ENCODE measurements at regions not wholly inside any gene's neighbourhood (a gene's known extent, or its start where the extent isn't known, plus 50 kb on each side); places are given as distances from the start of the nearest gene placed in this dataset.

DNA sequence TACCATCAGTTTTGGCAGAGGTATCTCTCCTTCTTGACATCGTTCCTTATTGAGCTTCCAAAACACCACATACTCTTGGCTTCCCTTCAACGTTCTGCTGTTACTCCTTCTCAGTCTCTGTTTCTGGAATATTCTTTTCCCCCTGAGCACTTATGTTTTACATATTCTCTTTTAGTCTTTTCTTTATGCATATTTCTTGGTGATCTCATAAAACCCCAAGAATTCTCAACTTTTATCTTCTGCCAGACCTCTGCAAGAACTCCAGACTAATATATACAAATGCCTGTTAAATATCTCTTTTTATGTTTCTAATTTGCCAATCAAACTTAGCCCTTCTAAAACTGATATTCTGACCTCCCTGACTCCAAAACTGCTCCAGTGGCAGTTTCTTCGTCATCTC, 453.4 kb upstream of the CTNND2 start:
- H3K36me3 ChIP-seq (ENCODE audit: insufficient read depth, low read length) = no peaks in the 10 kb centered on the region
- H3K27ac ChIP-seq (ENCODE audit: low read depth, low read length) = no peak overlapping the region
- no peak overlapping the region for H2AFZ ChIP-seq (ENCODE audit: low read length, unreplicated experiment)
- H3K27me3 ChIP-seq (ENCODE audit: insufficient read depth, low read length) = no peaks in the 10 kb centered on the region
- H3K79me2 ChIP-seq (ENCODE audit: control insufficient read depth, insufficient read depth, low read length, unreplicated experiment) = no peaks in the 10 kb centered on the region
- H3K4me1 ChIP-seq (ENCODE audit: control insufficient read depth, insufficient read depth, low read length, unreplicated experiment) = no peaks in the 10 kb centered on the region
- H3K4me3 ChIP-seq (ENCODE audit: low read depth, low read length) = no peak overlapping the region

DNA sequence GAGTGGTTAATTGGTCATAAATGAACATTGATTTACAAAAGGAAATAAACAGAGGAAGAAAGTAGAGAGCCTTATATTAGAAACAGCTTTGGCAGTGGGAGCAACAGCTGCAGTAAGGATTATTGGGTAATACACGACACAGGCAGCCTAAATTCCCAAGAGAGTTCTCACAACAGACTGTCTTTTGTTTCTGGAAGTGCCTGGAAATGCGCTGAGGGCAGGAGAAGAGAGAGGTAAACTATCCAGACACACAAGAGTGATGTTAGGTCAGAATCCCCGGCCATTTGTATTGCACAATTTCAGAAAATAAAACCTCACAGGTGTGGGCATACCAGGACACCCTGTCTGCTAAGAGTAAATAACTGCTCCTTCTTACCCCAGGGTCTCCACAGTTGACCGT, 450.4 kb upstream of the CTNND2 start:
- H3K27me3 ChIP-seq (ENCODE audit: insufficient read depth, low read length) = no peaks in the 10 kb centered on the region

DNA sequence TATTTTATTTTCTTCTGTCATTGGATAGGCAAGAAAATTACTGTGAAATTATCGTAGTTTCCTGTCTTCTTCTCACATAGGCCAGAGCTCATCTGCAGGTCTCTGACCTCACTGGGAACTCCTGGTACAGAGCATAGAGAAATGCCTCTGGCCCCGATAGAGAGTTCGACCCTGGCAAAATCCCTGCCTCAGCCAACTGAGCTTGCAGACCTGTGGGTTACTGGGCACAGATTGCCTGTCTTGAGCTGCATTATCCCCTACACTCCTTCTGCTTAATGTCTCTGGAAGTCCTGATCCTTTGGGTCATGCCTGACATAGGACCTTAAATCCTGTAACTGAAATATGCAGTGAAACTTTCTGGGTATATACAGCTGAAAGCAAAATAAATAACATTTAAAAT, 439.3 kb upstream of the CTNND2 start:
- Histone ChIP-seq H3K4me1 (ENCODE audit: control insufficient read depth, insufficient read depth, low read length, unreplicated experiment) (no peaks in the 10 kb centered on the region), H3K79me2 (ENCODE audit: control insufficient read depth, insufficient read depth, low read length, unreplicated experiment) (no peaks in the 10 kb centered on the region), H2AFZ (ENCODE audit: low read length, unreplicated experiment) (no peak overlapping the region), H3K27ac (ENCODE audit: low read depth, low read length) (no peak overlapping the region), H3K4me3 (ENCODE audit: low read depth, low read length) (no peak overlapping the region), H3K27me3 (ENCODE audit: insufficient read depth, low read length) (no peaks in the 10 kb centered on the region), H3K36me3 (ENCODE audit: insufficient read depth, low read length) (no peaks in the 10 kb centered on the region)

More for the DNA sequence above, 450.4 kb upstream of the CTNND2 start:
- H3K36me3 ChIP-seq (ENCODE audit: insufficient read depth, low read length) = no peaks in the 10 kb centered on the region
- H3K27ac ChIP-seq (ENCODE audit: low read depth, low read length) = no peak overlapping the region
- H2AFZ ChIP-seq (ENCODE audit: low read length, unreplicated experiment) = no peak overlapping the region
- no peak overlapping the region for H3K4me3 ChIP-seq (ENCODE audit: low read depth, low read length)
- H3K4me1 ChIP-seq (ENCODE audit: control insufficient read depth, insufficient read depth, low read length, unreplicated experiment) = no peaks in the 10 kb centered on the region
- no peaks in the 10 kb centered on the region for H3K79me2 ChIP-seq (ENCODE audit: control insufficient read depth, insufficient read depth, low read length, unreplicated experiment)

- H3K79me2 ChIP-seq (ENCODE audit: control insufficient read depth, insufficient read depth, low read length, unreplicated experiment) = no peaks in the 10 kb centered on the region
- H3K4me3 ChIP-seq (ENCODE audit: low read depth, low read length) = no peak overlapping the region
- no peaks in the 10 kb centered on the region for H3K27me3 ChIP-seq (ENCODE audit: insufficient read depth, low read length)
- no peaks in the 10 kb centered on the region for H3K4me1 ChIP-seq (ENCODE audit: control insufficient read depth, insufficient read depth, low read length, unreplicated experiment)
- no peak overlapping the region for H3K27ac ChIP-seq (ENCODE audit: low read depth, low read length)
- no peaks in the 10 kb centered on the region for H3K36me3 ChIP-seq (ENCODE audit: insufficient read depth, low read length)
- H2AFZ ChIP-seq (ENCODE audit: low read length, unreplicated experiment) = no peak overlapping the region
Observed at GRCh38 chr5:12335938-12336337, 431.7 kb upstream of the CTNND2 start.

DNA sequence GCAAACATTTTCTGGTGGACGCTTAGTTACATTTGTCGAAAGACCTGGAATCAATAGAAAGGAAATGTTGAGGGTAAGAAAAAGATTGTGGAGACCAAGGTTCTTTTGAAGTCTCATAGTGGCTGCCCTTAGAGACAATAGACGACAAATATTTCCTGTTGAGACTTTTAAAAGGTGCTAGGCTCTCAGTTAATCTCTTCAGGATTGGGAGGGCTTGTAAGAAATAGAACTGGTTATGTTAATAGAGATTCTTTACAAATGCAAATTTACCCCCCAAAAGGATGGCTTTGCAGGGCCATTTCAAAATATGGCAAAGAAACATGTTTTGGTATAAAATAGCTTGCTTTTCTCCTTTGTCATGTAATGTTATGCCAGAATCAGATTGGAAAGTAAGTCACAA, 428.2 kb upstream of the CTNND2 start:
- Histone ChIP-seq H3K27ac (ENCODE audit: low read depth, low read length) (no peak overlapping the region), H2AFZ (ENCODE audit: low read length, unreplicated experiment) (no peak overlapping the region), H3K4me1 (ENCODE audit: control insufficient read depth, insufficient read depth, low read length, unreplicated experiment) (no peaks in the 10 kb centered on the region), H3K4me3 (ENCODE audit: low read depth, low read length) (no peak overlapping the region), H3K79me2 (ENCODE audit: control insufficient read depth, insufficient read depth, low read length, unreplicated experiment) (no peaks in the 10 kb centered on the region), H3K36me3 (ENCODE audit: insufficient read depth, low read length) (no peaks in the 10 kb centered on the region), H3K27me3 (ENCODE audit: insufficient read depth, low read length) (no peaks in the 10 kb centered on the region)

DNA sequence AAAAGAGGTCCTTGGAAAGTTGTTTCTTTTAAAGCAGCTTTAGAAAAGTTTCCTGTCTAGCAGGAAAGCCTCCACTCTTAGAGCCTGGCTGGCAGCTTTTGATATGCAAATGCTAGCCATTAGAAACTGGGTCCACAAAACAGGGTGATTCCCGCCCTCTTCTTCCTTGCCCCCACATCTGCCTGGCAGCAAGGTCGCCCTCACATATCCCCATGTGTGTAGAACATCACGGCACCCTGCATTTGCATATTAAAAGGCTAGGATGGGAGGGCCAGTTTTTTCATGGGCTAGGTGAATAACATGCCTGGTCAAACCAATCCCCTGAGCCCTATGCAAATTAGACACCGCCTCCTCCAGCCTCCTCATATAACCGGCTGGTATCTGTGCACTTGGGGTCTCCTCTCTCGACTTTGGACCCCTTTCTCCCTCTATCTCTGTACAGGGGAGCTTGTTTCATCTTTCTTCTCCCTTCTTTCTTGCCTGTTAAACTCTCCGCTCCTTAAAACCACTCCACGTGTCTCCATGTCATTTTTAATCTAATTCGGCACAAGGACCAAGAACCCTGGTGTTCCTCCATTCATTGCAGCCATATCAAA, 426.8 kb upstream of the CTNND2 start:
- no peak overlapping the region for H2AFZ ChIP-seq (ENCODE audit: low read length, unreplicated experiment)
- H3K4me1 ChIP-seq (ENCODE audit: control insufficient read depth, insufficient read depth, low read length, unreplicated experiment) = no peaks in the 10 kb centered on the region
- no peaks in the 10 kb centered on the region for H3K36me3 ChIP-seq (ENCODE audit: insufficient read depth, low read length)
- H3K4me3 ChIP-seq (ENCODE audit: low read depth, low read length) = no peak overlapping the region
- no peak overlapping the region for H3K27ac ChIP-seq (ENCODE audit: low read depth, low read length)
- no peaks in the 10 kb centered on the region for H3K79me2 ChIP-seq (ENCODE audit: control insufficient read depth, insufficient read depth, low read length, unreplicated experiment)
- H3K27me3 ChIP-seq (ENCODE audit: insufficient read depth, low read length) = no peaks in the 10 kb centered on the region

DNA sequence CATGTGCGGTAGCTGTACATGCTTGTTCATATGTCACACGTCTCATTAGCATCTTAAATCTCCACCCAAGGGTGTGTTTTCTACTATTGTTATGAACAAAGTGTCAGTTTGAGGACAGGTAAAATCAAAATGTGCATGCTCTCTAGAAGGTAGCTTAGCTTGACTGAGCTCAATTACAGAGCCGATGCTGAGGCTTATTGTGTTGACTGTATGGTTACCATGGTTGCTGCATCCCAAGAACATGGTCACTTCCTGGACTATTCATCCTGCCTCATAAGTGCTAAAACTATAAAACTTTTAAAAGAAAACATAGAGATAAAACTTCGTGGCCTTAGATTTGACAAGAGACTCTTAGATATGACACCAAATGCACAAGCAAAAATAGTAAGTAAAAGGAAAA, 426.1 kb upstream of the CTNND2 start:
- Histone ChIP-seq H3K27ac (ENCODE audit: low read depth, low read length) (no peak overlapping the region), H3K4me3 (ENCODE audit: low read depth, low read length) (no peak overlapping the region), H3K79me2 (ENCODE audit: control insufficient read depth, insufficient read depth, low read length, unreplicated experiment) (no peaks in the 10 kb centered on the region), H3K36me3 (ENCODE audit: insufficient read depth, low read length) (no peaks in the 10 kb centered on the region), H3K4me1 (ENCODE audit: control insufficient read depth, insufficient read depth, low read length, unreplicated experiment) (no peaks in the 10 kb centered on the region), H3K27me3 (ENCODE audit: insufficient read depth, low read length) (no peaks in the 10 kb centered on the region), H2AFZ (ENCODE audit: low read length, unreplicated experiment) (no peak overlapping the region)

DNA sequence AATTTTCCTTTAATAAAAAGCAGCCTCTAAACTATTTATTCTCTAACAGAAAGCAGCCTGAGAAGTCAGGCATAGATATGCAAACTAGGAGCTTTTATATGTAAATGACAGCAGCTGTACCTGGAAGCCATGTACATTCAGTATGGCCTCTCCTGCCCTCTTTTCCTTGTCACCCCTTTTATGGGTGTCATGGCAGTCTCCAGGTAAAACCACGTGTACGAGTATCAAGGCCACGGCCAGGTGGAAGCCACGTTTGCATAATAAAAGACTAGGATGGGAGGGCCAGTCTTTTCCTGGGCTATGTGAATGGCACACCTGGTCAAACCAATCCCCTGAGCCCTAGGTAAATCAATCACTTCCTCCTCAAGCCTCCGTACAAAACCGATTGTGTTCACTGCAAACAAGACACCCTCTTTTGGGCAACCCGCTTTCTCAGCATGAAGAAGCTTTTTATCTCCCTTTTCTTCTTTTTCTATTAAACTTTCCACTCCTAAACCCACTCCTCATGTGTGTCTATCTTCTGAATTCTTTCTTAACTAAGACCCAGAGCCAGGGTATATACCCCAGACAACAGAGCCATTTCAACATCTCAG, 419.5 kb upstream of the CTNND2 start:
- Histone ChIP-seq H3K4me1 (ENCODE audit: control insufficient read depth, insufficient read depth, low read length, unreplicated experiment) (no peaks in the 10 kb centered on the region), H3K36me3 (ENCODE audit: insufficient read depth, low read length) (no peaks in the 10 kb centered on the region), H3K27me3 (ENCODE audit: insufficient read depth, low read length) (no peaks in the 10 kb centered on the region), H3K27ac (ENCODE audit: low read depth, low read length) (no peak overlapping the region), H3K79me2 (ENCODE audit: control insufficient read depth, insufficient read depth, low read length, unreplicated experiment) (no peaks in the 10 kb centered on the region), H3K4me3 (ENCODE audit: low read depth, low read length) (no peak overlapping the region), H2AFZ (ENCODE audit: low read length, unreplicated experiment) (no peak overlapping the region)

- no peaks in the 10 kb centered on the region for H3K4me1 ChIP-seq (ENCODE audit: control insufficient read depth, insufficient read depth, low read length, unreplicated experiment)
- no peak overlapping the region for H3K27ac ChIP-seq (ENCODE audit: low read depth, low read length)
- no peaks in the 10 kb centered on the region for H3K27me3 ChIP-seq (ENCODE audit: insufficient read depth, low read length)
- H3K79me2 ChIP-seq (ENCODE audit: control insufficient read depth, insufficient read depth, low read length, unreplicated experiment) = no peaks in the 10 kb centered on the region
- no peaks in the 10 kb centered on the region for H3K36me3 ChIP-seq (ENCODE audit: insufficient read depth, low read length)
- no peak overlapping the region for H2AFZ ChIP-seq (ENCODE audit: low read length, unreplicated experiment)
- no peak overlapping the region for H3K4me3 ChIP-seq (ENCODE audit: low read depth, low read length)
Observed at GRCh38 chr5:12322042-12322441, 417.8 kb upstream of the CTNND2 start.

- Histone ChIP-seq H3K27me3 (ENCODE audit: insufficient read depth, low read length) (no peaks in the 10 kb centered on the region), H3K36me3 (ENCODE audit: insufficient read depth, low read length) (no peaks in the 10 kb centered on the region), H3K27ac (ENCODE audit: low read depth, low read length) (no peak overlapping the region), H2AFZ (ENCODE audit: low read length, unreplicated experiment) (no peak overlapping the region), H3K4me3 (ENCODE audit: low read depth, low read length) (no peak overlapping the region), H3K79me2 (ENCODE audit: control insufficient read depth, insufficient read depth, low read length, unreplicated experiment) (no peaks in the 10 kb centered on the region), H3K4me1 (ENCODE audit: control insufficient read depth, insufficient read depth, low read length, unreplicated experiment) (no peaks in the 10 kb centered on the region)
Observed at GRCh38 chr5:12320331-12320730, 416.1 kb upstream of the CTNND2 start.

GRCh38 chr5:12316812-12317211, 412.6 kb upstream of the CTNND2 start:
- no peak overlapping the region for H3K27ac ChIP-seq (ENCODE audit: low read depth, low read length)
- no peaks in the 10 kb centered on the region for H3K36me3 ChIP-seq (ENCODE audit: insufficient read depth, low read length)
- no peak overlapping the region for H3K4me3 ChIP-seq (ENCODE audit: low read depth, low read length)
- H3K27me3 ChIP-seq (ENCODE audit: insufficient read depth, low read length) = no peaks in the 10 kb centered on the region
- H2AFZ ChIP-seq (ENCODE audit: low read length, unreplicated experiment) = no peak overlapping the region
- no peaks in the 10 kb centered on the region for H3K79me2 ChIP-seq (ENCODE audit: control insufficient read depth, insufficient read depth, low read length, unreplicated experiment)
- no peaks in the 10 kb centered on the region for H3K4me1 ChIP-seq (ENCODE audit: control insufficient read depth, insufficient read depth, low read length, unreplicated experiment)

Measured in ACC112 (cell line).